B cell (primary cell): ENCODE measurements at regions not wholly inside any gene's neighbourhood (a gene's known extent, or its start where the extent isn't known, plus 50 kb on each side); places are given as distances from the start of the nearest gene placed in this dataset.

Experiments used
- EZH2 ChIP-seq: IDR thresholded peaks from 2 replicates; pipeline ENCODE4 v1.6.1; 2012; ENCODE audit warnings: borderline replicate concordance, low read depth, mild to moderate bottlenecking, moderate library complexity, low read length; ENCODE audit not compliant: insufficient read depth, poor library complexity, severe bottlenecking
- TF ChIP-seq, protein P1 (sequence below): fragments of 200-600 bp; IDR thresholded peaks from one replicate; pipeline ENCODE4 v1.8.0; 2022; ENCODE audit warnings: antibody characterized with exemption, mild to moderate bottlenecking

DNA sequence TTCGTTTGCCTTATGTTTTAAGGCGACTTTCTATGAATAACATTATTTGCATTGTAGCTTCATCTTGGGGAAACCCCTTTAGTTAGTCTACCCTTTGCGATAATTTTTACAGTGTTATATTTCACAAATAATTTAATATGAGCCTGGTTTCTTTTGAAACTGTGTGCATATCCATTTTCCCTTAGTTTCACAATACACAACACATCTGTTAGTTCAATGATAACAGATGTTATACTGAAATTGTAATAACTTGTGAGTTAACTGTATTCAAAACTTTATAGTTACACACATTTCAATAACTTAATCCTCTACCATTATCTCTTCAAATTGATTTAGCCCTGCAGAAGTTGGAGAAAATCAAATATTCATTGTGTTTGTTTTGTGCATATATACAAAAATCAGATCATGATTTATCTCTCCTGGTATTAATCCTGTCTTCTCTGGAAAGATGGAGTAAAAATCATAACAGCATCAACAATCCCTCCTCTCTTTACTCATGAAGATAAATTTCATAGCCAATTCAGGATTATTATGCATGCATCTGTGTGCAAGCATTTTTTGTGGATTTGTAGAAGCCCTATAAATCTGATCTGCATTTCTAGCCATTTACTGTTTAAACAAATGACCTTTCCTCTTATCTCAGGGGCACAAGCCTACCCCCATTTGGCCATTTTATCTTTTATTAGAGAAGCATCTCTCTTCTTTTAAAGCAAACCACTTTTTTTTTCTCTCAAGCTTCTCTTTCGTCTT is 304.0 kb downstream of the VPS13C start:
- TF ChIP-seq, protein P1, sequence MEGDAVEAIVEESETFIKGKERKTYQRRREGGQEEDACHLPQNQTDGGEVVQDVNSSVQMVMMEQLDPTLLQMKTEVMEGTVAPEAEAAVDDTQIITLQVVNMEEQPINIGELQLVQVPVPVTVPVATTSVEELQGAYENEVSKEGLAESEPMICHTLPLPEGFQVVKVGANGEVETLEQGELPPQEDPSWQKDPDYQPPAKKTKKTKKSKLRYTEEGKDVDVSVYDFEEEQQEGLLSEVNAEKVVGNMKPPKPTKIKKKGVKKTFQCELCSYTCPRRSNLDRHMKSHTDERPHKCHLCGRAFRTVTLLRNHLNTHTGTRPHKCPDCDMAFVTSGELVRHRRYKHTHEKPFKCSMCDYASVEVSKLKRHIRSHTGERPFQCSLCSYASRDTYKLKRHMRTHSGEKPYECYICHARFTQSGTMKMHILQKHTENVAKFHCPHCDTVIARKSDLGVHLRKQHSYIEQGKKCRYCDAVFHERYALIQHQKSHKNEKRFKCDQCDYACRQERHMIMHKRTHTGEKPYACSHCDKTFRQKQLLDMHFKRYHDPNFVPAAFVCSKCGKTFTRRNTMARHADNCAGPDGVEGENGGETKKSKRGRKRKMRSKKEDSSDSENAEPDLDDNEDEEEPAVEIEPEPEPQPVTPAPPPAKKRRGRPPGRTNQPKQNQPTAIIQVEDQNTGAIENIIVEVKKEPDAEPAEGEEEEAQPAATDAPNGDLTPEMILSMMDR, result no peak
- TF ChIP-seq EZH2, result no peak
